Rectal smooth muscle tissue (tissue), 1 donor: ENCODE measurements at regions not wholly inside any gene's neighbourhood (a gene's known extent, or its start where the extent isn't known, plus 50 kb on each side); places are given as distances from the start of the nearest gene placed in this dataset.
"Not testable (repeated sequence)": the region's sequence is repeated elsewhere in the genome, so short reads cannot be mapped to it uniquely, and the experiment has no call there.

Experiments used
- H3K27ac ChIP-seq: one replicate; pipeline ENCODE4 v1.7.0; 2013; ENCODE audit warnings: low read depth, low read length, inconsistent platforms
- H3K27me3 ChIP-seq: one replicate; pipeline ENCODE4 v1.7.0; 2013; ENCODE audit warnings: low read length; ENCODE audit not compliant: control insufficient read depth, insufficient read depth
- H3K36me3 ChIP-seq: one replicate; pipeline ENCODE4 v1.7.0; 2013; ENCODE audit warnings: low read length; ENCODE audit not compliant: control insufficient read depth, insufficient read depth
- H3K4me1 ChIP-seq: one replicate; pipeline ENCODE4 v1.7.0; 2013; ENCODE audit warnings: low read length; ENCODE audit not compliant: control insufficient read depth, insufficient read depth
- H3K4me3 ChIP-seq: one replicate; pipeline ENCODE4 v1.7.0; 2013; ENCODE audit warnings: low read length
- H3K9ac ChIP-seq: one replicate; pipeline ENCODE4 v1.7.0; 2013; ENCODE audit warnings: low read length

- not testable (repeated sequence) for H3K27me3 ChIP-seq, H3K4me3 ChIP-seq, H3K27ac ChIP-seq, H3K36me3 ChIP-seq, H3K4me1 ChIP-seq, H3K9ac ChIP-seq
Measured at GRCh38 chr7:55721004-55721403, 141.5 kb downstream of the SEPTIN14 start.

- H3K9ac ChIP-seq, H3K4me1 ChIP-seq: not testable (repeated sequence)
Measured at GRCh38 chr7:55715247-55715867, 143.1 kb upstream of the VOPP1 start.

GRCh38 chr7:55714370-55714769 lies 142.1 kb upstream of the VOPP1 start:
- H3K9ac ChIP-seq, result not testable (repeated sequence)

More at GRCh38 chr7:55715247-55715867, 143.1 kb upstream of the VOPP1 start:
- H3K27me3 ChIP-seq, H3K27ac ChIP-seq, H3K36me3 ChIP-seq, H3K4me3 ChIP-seq: not testable (repeated sequence)

GRCh38 chr7:55710312-55710711 lies 138.0 kb upstream of the VOPP1 start:
- H3K4me1 ChIP-seq, H3K27me3 ChIP-seq, H3K36me3 ChIP-seq, H3K4me3 ChIP-seq, H3K27ac ChIP-seq, H3K9ac ChIP-seq: not testable (repeated sequence)

More at GRCh38 chr7:55714370-55714769, 142.1 kb upstream of the VOPP1 start:
- H3K27ac ChIP-seq, H3K27me3 ChIP-seq, H3K36me3 ChIP-seq, H3K4me3 ChIP-seq, H3K4me1 ChIP-seq: not testable (repeated sequence)

GRCh38 chr7:55708028-55708427 lies 135.7 kb upstream of the VOPP1 start:
- not testable (repeated sequence) for H3K27ac ChIP-seq, H3K36me3 ChIP-seq, H3K9ac ChIP-seq, H3K27me3 ChIP-seq, H3K4me1 ChIP-seq, H3K4me3 ChIP-seq

- not testable (repeated sequence) for H3K9ac ChIP-seq, H3K36me3 ChIP-seq, H3K27ac ChIP-seq, H3K27me3 ChIP-seq, H3K4me3 ChIP-seq, H3K4me1 ChIP-seq
Measured at GRCh38 chr7:55707410-55707809, 135.1 kb upstream of the VOPP1 start.

GRCh38 chr7:55706451-55707195 lies 134.3 kb upstream of the VOPP1 start:
- H3K36me3 ChIP-seq, H3K27ac ChIP-seq, H3K9ac ChIP-seq, H3K27me3 ChIP-seq, H3K4me3 ChIP-seq, H3K4me1 ChIP-seq: not testable (repeated sequence)

- not testable (repeated sequence) for H3K4me3 ChIP-seq, H3K27ac ChIP-seq, H3K9ac ChIP-seq, H3K27me3 ChIP-seq, H3K36me3 ChIP-seq, H3K4me1 ChIP-seq
Measured at GRCh38 chr7:55705728-55706450, 133.6 kb upstream of the VOPP1 start.

- not testable (repeated sequence) for H3K9ac ChIP-seq, H3K36me3 ChIP-seq, H3K27me3 ChIP-seq, H3K4me1 ChIP-seq, H3K4me3 ChIP-seq, H3K27ac ChIP-seq
Measured at GRCh38 chr7:55702831-55703230, 130.5 kb upstream of the VOPP1 start.

- not testable (repeated sequence) for H3K9ac ChIP-seq, H3K27me3 ChIP-seq, H3K4me1 ChIP-seq, H3K4me3 ChIP-seq, H3K36me3 ChIP-seq, H3K27ac ChIP-seq
Measured at GRCh38 chr7:55699450-55699842, 127.1 kb upstream of the VOPP1 start.

- H3K9ac ChIP-seq, H3K4me1 ChIP-seq, H3K4me3 ChIP-seq, H3K27ac ChIP-seq, H3K27me3 ChIP-seq, H3K36me3 ChIP-seq: not testable (repeated sequence)
Measured at GRCh38 chr7:55698607-55699449, 126.5 kb upstream of the VOPP1 start.
